HepG2 (cell line): ENCODE measurements at regions not wholly inside any gene's neighbourhood (a gene's known extent, or its start where the extent isn't known, plus 50 kb on each side); places are given as distances from the start of the nearest gene placed in this dataset.

Experiments used
- ATAC-seq: fragments of 200-7000 bp; cut with Tn5 transposase; 3 replicates; pipeline ENCODE4 v1.9.1; 2020; ENCODE audit warnings: mild to moderate bottlenecking, moderate library complexity
- BruUV-seq: library from RNA; stranded (reverse); fragments of 400-500 nt; replicated peaks from 2 replicates; lab custom pipeline; 2021; lab: Mats Ljungman, UMichigan
- CTCF ChIA-PET: fragments of 300-600 bp; formaldehyde crosslinking; extraction: SDS; loops from one replicate; lab custom pipeline; 2021; ENCODE audit warnings: low total read pairs, inconsistent platforms, low intra/inter-chr PET ratio; lab: Yijun Ruan, JAX
- POLR2A ChIA-PET: fragments of 350-600 bp; sonication (Branson Sonifier 250); formaldehyde crosslinking; loops from one replicate; lab custom pipeline; 2020; ENCODE audit warnings: antibody characterized with exemption, inconsistent platforms; lab: Yijun Ruan, JAX
- DNase-seq: peaks from one replicate; pipeline ENCODE4 v3.0.0-alpha.2; 2015; ENCODE audit warnings: low spot score
- FAIRE-seq: peaks from 3 replicates; lab custom pipeline; 2011; peaks lifted over from hg19 to GRCh38; lab: Jason Lieb, UNC
- H2AFZ ChIP-seq: one replicate; pipeline ENCODE4 v1.6.1; 2011; ENCODE audit warnings: low read length, inconsistent platforms
- H3K27ac ChIP-seq: fragments of 300-600 bp; 3 replicates; pipeline ENCODE4 v1.8.0; 2011; ENCODE audit warnings: mixed run types, mild to moderate bottlenecking, mixed read lengths, low read length, inconsistent platforms; ENCODE audit not compliant: insufficient read depth; ENCODE audit errors: extremely low read length
- H3K27me3 ChIP-seq, 2 experiments: fragments of 200-600 bp in 1 of 2; 2 replicates in 1 of 2; 3 replicates in 1 of 2; pipeline versions ENCODE4 v1.6.0 to v1.8.0; 2011; ENCODE audit warnings: low read length in 2 of 2, mild to moderate bottlenecking in 2 of 2, moderate library complexity in 2 of 2, inconsistent platforms in 1 of 2; ENCODE audit not compliant: insufficient read depth in 2 of 2, control insufficient read depth in 1 of 2
- H3K36me3 ChIP-seq, 2 experiments: fragments of 200-600 bp in 1 of 2; replicated peaks in 1 of 2; 2 replicates in 1 of 2; 3 replicates in 1 of 2; pipeline versions ENCODE4 v1.5.1 to v1.8.0; 2011; ENCODE audit warnings: low read length in 2 of 2, inconsistent platforms in 1 of 2; ENCODE audit not compliant: insufficient read depth in 2 of 2, control insufficient read depth in 1 of 2
- H3K4me1 ChIP-seq: 2 replicates; pipeline ENCODE4 v1.5.1; 2012; ENCODE audit warnings: low read length, inconsistent platforms; ENCODE audit not compliant: insufficient read depth
- H3K4me2 ChIP-seq: 2 replicates; pipeline ENCODE4 v1.6.0; 2011; ENCODE audit warnings: low read depth, low read length, inconsistent platforms
- H3K4me3 ChIP-seq, 3 experiments: fragments of 200-600 bp in 1 of 3; sonication (generic), shearing (Covaris generic) in 1 of 3; replicated peaks in 1 of 3; 2 replicates each; pipeline ENCODE4 v1.5.1; 2011 to 2016; ENCODE audit warnings: low read length in 3 of 3, inconsistent platforms in 2 of 3, low read depth in 2 of 3, mild to moderate bottlenecking in 2 of 3, control low read depth in 1 of 3, mixed read lengths in 1 of 3; ENCODE audit not compliant: insufficient read depth in 1 of 3
- H3K79me2 ChIP-seq: one replicate; pipeline ENCODE4 v1.6.1; 2011; ENCODE audit warnings: low read length, inconsistent platforms; ENCODE audit not compliant: insufficient read depth
- H3K9ac ChIP-seq: 2 replicates; pipeline ENCODE4 v1.6.0; 2011; ENCODE audit warnings: mild to moderate bottlenecking, low read depth, low read length, inconsistent platforms; ENCODE audit not compliant: insufficient read depth
- H3K9me3 ChIP-seq: 2 replicates; pipeline ENCODE4 v1.5.1; 2012; ENCODE audit warnings: mild to moderate bottlenecking, low read length
- H4K20me1 ChIP-seq: 2 replicates; pipeline ENCODE4 v1.6.0; 2011; ENCODE audit warnings: inconsistent platforms, mild to moderate bottlenecking, low read length, moderate library complexity; ENCODE audit not compliant: insufficient read depth
- ATF7 ChIP-seq, 2 experiments: fragments of 450-650 bp in 1 of 2; sonication (generic) in 1 of 2; formaldehyde crosslinking in 1 of 2; IDR thresholded peaks; 2 replicates each; pipeline versions ENCODE4 v1.4.0 to v1.6.1; 2016 to 2020; ENCODE audit warnings: antibody characterized with exemption in 1 of 2, mild to moderate bottlenecking in 1 of 2, missing genetic modification reagents in 1 of 2
- MTA3 ChIP-seq: sonication (generic); formaldehyde crosslinking; IDR thresholded peaks from 2 replicates; pipeline ENCODE4 v1.4.0; 2020; ENCODE audit warnings: missing genetic modification reagents
- ZBTB8A ChIP-seq: sonication (generic); formaldehyde crosslinking; IDR thresholded peaks from 2 replicates; pipeline ENCODE4 v1.4.0; 2020; ENCODE audit warnings: mild to moderate bottlenecking, low read depth, missing genetic modification reagents, borderline replicate concordance
- WGBS: methylation state at CpG from one replicate; pipeline ENCODE4 v1.1.6; 2017; ENCODE audit warnings: low lambda C conversion rate; 5-methylcytosine and 5-hydroxymethylcytosine counted together
- in situ Hi-C: cut with HindIII; loops from 2 replicates; pipeline ENCODE4 v1.10.0; 2017; ENCODE audit warnings: low pct_unique_long_range_greater_than_20kb; ENCODE audit not compliant: extremely low pct_ligation_motif_present
- intact Hi-C: fragments of 100-400 bp; cut with micrococcal nuclease; formaldehyde crosslinking; loops from one replicate; pipeline ENCODE4 v1.10.0; 2022; ENCODE audit not compliant: unreplicated experiment
- TF ChIP-seq, protein P1 (sequence below): sonication (generic); formaldehyde crosslinking; IDR thresholded peaks from 2 replicates; pipeline ENCODE4 v1.8.1; 2023; ENCODE audit warnings: mild to moderate bottlenecking, missing genetic modification reagents, borderline replicate concordance
- TF ChIP-seq, protein P2 (sequence below): sonication (generic); formaldehyde crosslinking; IDR thresholded peaks from 2 replicates; pipeline ENCODE4 v1.9.0; 2021; ENCODE audit warnings: mild to moderate bottlenecking, missing genetic modification reagents
- TF ChIP-seq, protein P3 (sequence below): sonication (generic); formaldehyde crosslinking; IDR thresholded peaks from 2 replicates; pipeline ENCODE4 v1.4.0; 2020; ENCODE audit warnings: missing genetic modification reagents, borderline replicate concordance
- TF ChIP-seq, protein P4 (sequence below): sonication (generic); formaldehyde crosslinking; IDR thresholded peaks from 2 replicates; pipeline ENCODE4 v1.9.0; 2022; ENCODE audit warnings: missing genetic modification reagents, mild to moderate bottlenecking, borderline replicate concordance

DNA sequence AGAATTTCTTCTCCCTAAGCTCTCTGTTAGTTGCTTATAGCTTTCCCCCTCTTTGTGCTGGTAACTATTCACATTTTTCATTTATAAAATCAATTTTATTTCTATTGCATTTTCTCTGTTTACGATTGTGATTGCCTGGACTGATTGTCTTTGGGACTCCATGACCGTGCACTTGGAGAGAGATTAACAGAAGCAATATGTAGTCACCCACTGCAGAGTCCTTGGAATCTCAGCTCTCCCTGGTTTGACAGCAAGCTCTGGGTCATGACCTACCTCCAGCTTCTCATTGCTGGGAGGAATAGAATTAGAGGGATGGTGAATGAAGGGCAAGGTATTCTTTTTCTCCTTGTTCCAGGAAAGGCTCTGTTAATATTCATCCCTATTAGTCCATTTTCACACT is 398.2 kb downstream of the AACS start:
- no TSS peak for BruUV-seq
- Histone ChIP-seq H2AFZ (no peak overlapping the region), H4K20me1 (no peaks in the 10 kb centered on the region), H3K79me2 (no peaks in the 10 kb centered on the region), H3K4me2 (no peak overlapping the region), H3K4me3 (no peak overlapping the region), H3K27me3 (no peaks in the 10 kb centered on the region), H3K36me3 (no peaks in the 10 kb centered on the region), H3K4me1 (no peaks in the 10 kb centered on the region), H3K9ac (no peak overlapping the region), H3K27ac (no peak overlapping the region), H3K9me3 (no peaks in the 10 kb centered on the region)
- 2% methylated on average over 2 of the region's 2 CpGs for WGBS
- no peak for FAIRE-seq
- DNase-seq = no peak
- TF ChIP-seq, protein P1, sequence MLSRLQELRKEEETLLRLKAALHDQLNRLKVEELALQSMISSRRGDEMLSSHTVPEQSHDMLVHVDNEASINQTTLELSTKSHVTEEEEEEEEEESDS (CRISPR knock-in tag) = no peak
- TF ChIP-seq ATF7 (IDR thresholded peaks at IDR 0.05) = no peak
- no peak for TF ChIP-seq ATF7 (CRISPR knock-in tag; IDR thresholded peaks at IDR 0.05)
- TF ChIP-seq, protein P2, sequence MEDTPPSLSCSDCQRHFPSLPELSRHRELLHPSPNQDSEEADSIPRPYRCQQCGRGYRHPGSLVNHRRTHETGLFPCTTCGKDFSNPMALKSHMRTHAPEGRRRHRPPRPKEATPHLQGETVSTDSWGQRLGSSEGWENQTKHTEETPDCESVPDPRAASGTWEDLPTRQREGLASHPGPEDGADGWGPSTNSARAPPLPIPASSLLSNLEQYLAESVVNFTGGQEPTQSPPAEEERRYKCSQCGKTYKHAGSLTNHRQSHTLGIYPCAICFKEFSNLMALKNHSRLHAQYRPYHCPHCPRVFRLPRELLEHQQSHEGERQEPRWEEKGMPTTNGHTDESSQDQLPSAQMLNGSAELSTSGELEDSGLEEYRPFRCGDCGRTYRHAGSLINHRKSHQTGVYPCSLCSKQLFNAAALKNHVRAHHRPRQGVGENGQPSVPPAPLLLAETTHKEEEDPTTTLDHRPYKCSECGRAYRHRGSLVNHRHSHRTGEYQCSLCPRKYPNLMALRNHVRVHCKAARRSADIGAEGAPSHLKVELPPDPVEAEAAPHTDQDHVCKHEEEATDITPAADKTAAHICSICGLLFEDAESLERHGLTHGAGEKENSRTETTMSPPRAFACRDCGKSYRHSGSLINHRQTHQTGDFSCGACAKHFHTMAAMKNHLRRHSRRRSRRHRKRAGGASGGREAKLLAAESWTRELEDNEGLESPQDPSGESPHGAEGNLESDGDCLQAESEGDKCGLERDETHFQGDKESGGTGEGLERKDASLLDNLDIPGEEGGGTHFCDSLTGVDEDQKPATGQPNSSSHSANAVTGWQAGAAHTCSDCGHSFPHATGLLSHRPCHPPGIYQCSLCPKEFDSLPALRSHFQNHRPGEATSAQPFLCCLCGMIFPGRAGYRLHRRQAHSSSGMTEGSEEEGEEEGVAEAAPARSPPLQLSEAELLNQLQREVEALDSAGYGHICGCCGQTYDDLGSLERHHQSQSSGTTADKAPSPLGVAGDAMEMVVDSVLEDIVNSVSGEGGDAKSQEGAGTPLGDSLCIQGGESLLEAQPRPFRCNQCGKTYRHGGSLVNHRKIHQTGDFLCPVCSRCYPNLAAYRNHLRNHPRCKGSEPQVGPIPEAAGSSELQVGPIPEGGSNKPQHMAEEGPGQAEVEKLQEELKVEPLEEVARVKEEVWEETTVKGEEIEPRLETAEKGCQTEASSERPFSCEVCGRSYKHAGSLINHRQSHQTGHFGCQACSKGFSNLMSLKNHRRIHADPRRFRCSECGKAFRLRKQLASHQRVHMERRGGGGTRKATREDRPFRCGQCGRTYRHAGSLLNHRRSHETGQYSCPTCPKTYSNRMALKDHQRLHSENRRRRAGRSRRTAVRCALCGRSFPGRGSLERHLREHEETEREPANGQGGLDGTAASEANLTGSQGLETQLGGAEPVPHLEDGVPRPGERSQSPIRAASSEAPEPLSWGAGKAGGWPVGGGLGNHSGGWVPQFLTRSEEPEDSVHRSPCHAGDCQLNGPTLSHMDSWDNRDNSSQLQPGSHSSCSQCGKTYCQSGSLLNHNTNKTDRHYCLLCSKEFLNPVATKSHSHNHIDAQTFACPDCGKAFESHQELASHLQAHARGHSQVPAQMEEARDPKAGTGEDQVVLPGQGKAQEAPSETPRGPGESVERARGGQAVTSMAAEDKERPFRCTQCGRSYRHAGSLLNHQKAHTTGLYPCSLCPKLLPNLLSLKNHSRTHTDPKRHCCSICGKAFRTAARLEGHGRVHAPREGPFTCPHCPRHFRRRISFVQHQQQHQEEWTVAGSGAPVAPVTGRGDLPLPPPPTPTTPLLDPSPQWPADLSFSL (CRISPR knock-in tag) = no peak
- no peak for TF ChIP-seq ZBTB8A
- TF ChIP-seq, protein P3, sequence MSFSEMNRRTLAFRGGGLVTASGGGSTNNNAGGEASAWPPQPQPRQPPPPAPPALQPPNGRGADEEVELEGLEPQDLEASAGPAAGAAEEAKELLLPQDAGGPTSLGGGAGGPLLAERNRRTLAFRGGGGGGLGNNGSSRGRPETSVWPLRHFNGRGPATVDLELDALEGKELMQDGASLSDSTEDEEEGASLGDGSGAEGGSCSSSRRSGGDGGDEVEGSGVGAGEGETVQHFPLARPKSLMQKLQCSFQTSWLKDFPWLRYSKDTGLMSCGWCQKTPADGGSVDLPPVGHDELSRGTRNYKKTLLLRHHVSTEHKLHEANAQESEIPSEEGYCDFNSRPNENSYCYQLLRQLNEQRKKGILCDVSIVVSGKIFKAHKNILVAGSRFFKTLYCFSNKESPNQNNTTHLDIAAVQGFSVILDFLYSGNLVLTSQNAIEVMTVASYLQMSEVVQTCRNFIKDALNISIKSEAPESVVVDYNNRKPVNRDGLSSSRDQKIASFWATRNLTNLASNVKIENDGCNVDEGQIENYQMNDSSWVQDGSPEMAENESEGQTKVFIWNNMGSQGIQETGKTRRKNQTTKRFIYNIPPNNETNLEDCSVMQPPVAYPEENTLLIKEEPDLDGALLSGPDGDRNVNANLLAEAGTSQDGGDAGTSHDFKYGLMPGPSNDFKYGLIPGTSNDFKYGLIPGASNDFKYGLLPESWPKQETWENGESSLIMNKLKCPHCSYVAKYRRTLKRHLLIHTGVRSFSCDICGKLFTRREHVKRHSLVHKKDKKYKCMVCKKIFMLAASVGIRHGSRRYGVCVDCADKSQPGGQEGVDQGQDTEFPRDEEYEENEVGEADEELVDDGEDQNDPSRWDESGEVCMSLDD (CRISPR knock-in tag) = no peak
- TF ChIP-seq MTA3 (CRISPR knock-in tag) = no peak
- TF ChIP-seq, protein P4, sequence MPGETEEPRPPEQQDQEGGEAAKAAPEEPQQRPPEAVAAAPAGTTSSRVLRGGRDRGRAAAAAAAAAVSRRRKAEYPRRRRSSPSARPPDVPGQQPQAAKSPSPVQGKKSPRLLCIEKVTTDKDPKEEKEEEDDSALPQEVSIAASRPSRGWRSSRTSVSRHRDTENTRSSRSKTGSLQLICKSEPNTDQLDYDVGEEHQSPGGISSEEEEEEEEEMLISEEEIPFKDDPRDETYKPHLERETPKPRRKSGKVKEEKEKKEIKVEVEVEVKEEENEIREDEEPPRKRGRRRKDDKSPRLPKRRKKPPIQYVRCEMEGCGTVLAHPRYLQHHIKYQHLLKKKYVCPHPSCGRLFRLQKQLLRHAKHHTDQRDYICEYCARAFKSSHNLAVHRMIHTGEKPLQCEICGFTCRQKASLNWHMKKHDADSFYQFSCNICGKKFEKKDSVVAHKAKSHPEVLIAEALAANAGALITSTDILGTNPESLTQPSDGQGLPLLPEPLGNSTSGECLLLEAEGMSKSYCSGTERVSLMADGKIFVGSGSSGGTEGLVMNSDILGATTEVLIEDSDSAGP (CRISPR knock-in tag) = no peak
- no peak for ATAC-seq
- ChIA-PET POLR2A (no interaction called here), CTCF (no interaction called here)
- intact Hi-C loops (no loop called here), in situ Hi-C loops (no loop called here)
